ENCODE measurements at regions not wholly inside any gene's neighbourhood (a gene's known extent, or its start where the extent isn't known, plus 50 kb on each side); places are given as distances from the start of the nearest gene placed in this dataset.

GRCh38 chr10:63753808-63754207 lies 232.6 kb downstream of the REEP3 start:
- TF ChIP-seq CTCF (IDR thresholded peaks at IDR 0.05; ENCODE audit: low read length) (no peak), EZH2 (IDR thresholded peaks at IDR 0.05; ENCODE audit: borderline replicate concordance, low read length) (no peak)
- no peaks in the 10 kb centered on the region for H3K27me3 ChIP-seq (ENCODE audit: insufficient read depth, low read length)
- no peak overlapping the region for H3K4me3 ChIP-seq (ENCODE audit: low read depth, low read length, poor library complexity, severe bottlenecking)
- H3K36me3 ChIP-seq (ENCODE audit: insufficient read depth, low read length): no peaks in the 10 kb centered on the region
- no peaks in the 10 kb centered on the region for H4K20me1 ChIP-seq (ENCODE audit: insufficient read depth, low read length)
- H3K4me2 ChIP-seq (ENCODE audit: low read length): no peak overlapping the region
- H3K9me3 ChIP-seq (ENCODE audit: low read length): no peaks in the 10 kb centered on the region
- no peaks in the 10 kb centered on the region for H3F3A ChIP-seq (ENCODE audit: insufficient read depth, low read length)
- no peaks in the 10 kb centered on the region for H3K79me2 ChIP-seq (ENCODE audit: insufficient read depth, low read length)
- no peak overlapping the region for H2AFZ ChIP-seq (ENCODE audit: low read length)
- H3K9ac ChIP-seq (ENCODE audit: low read length): no peak overlapping the region
- H3K27ac ChIP-seq (ENCODE audit: low read depth, low read length, poor library complexity, severe bottlenecking): no peak overlapping the region
- H3K4me1 ChIP-seq (ENCODE audit: insufficient read depth, low read length, severe bottlenecking): no peaks in the 10 kb centered on the region
- H3K9me2 ChIP-seq (ENCODE audit: low read depth, low read length): no peaks in the 10 kb centered on the region

- no peaks in the 10 kb centered on the region for H3K9me2 ChIP-seq (ENCODE audit: low read depth, low read length)
- no peak overlapping the region for H3K4me3 ChIP-seq (ENCODE audit: low read depth, low read length, poor library complexity, severe bottlenecking)
- no peaks in the 10 kb centered on the region for H3K4me1 ChIP-seq (ENCODE audit: insufficient read depth, low read length, severe bottlenecking)
- no peak overlapping the region for H3K9ac ChIP-seq (ENCODE audit: low read length)
- H3K27ac ChIP-seq (ENCODE audit: low read depth, low read length, poor library complexity, severe bottlenecking): no peak overlapping the region
- H3F3A ChIP-seq (ENCODE audit: insufficient read depth, low read length): no peaks in the 10 kb centered on the region
- no peak overlapping the region for H3K4me2 ChIP-seq (ENCODE audit: low read length)
- no peak overlapping the region for H2AFZ ChIP-seq (ENCODE audit: low read length)
- H4K20me1 ChIP-seq (ENCODE audit: insufficient read depth, low read length): no peaks in the 10 kb centered on the region
- TF ChIP-seq EZH2 (IDR thresholded peaks at IDR 0.05; ENCODE audit: borderline replicate concordance, low read length) (no peak), CTCF (IDR thresholded peaks at IDR 0.05; ENCODE audit: low read length) (no peak)
- H3K36me3 ChIP-seq (ENCODE audit: insufficient read depth, low read length): no peaks in the 10 kb centered on the region
- no peaks in the 10 kb centered on the region for H3K27me3 ChIP-seq (ENCODE audit: insufficient read depth, low read length)
- H3K79me2 ChIP-seq (ENCODE audit: insufficient read depth, low read length): no peaks in the 10 kb centered on the region
- no peaks in the 10 kb centered on the region for H3K9me3 ChIP-seq (ENCODE audit: low read length)
Observed at GRCh38 chr10:63755441-63755840, 234.2 kb downstream of the REEP3 start.

GRCh38 chr10:63757067-63757466 lies 235.9 kb downstream of the REEP3 start:
- Histone ChIP-seq H2AFZ (ENCODE audit: low read length) (no peak overlapping the region), H3K4me3 (ENCODE audit: low read depth, low read length, poor library complexity, severe bottlenecking) (no peak overlapping the region), H3K79me2 (ENCODE audit: insufficient read depth, low read length) (no peaks in the 10 kb centered on the region), H3K9me2 (ENCODE audit: low read depth, low read length) (no peaks in the 10 kb centered on the region), H3F3A (ENCODE audit: insufficient read depth, low read length) (no peaks in the 10 kb centered on the region), H3K27ac (ENCODE audit: low read depth, low read length, poor library complexity, severe bottlenecking) (no peak overlapping the region), H3K9ac (ENCODE audit: low read length) (no peak overlapping the region), H3K36me3 (ENCODE audit: insufficient read depth, low read length) (no peaks in the 10 kb centered on the region), H3K27me3 (ENCODE audit: insufficient read depth, low read length) (no peaks in the 10 kb centered on the region), H4K20me1 (ENCODE audit: insufficient read depth, low read length) (no peaks in the 10 kb centered on the region), H3K4me1 (ENCODE audit: insufficient read depth, low read length, severe bottlenecking) (no peaks in the 10 kb centered on the region), H3K4me2 (ENCODE audit: low read length) (no peak overlapping the region), H3K9me3 (ENCODE audit: low read length) (no peaks in the 10 kb centered on the region)
- TF ChIP-seq EZH2 (IDR thresholded peaks at IDR 0.05; ENCODE audit: borderline replicate concordance, low read length) (no peak), CTCF (IDR thresholded peaks at IDR 0.05; ENCODE audit: low read length) (no peak)
